ENCODE measurements at regions not wholly inside any gene's neighbourhood (a gene's known extent, or its start where the extent isn't known, plus 50 kb on each side); places are given as distances from the start of the nearest gene placed in this dataset.

DNA sequence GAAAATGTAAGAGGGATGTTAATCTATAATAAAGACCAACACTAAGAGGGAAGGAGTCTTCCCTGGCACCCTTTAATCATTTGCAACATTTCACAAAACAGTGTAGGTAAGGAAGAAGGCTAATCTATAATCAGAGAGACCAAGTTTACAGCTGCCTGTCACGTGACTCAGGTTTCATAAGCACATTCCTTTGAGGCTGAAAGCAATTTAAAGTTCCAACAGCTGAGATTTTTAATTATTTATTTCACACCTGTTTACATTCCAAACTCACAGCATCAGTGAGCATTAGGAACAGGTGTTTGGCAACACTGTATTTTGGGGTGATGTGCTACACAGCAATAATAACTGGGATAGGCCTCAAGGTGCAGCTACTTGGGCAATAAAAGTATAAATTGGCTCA is 75.7 kb upstream of the PGBD5 start:
- Histone ChIP-seq H3K4me1 (ENCODE audit: control insufficient read depth in 2 of 2, insufficient read depth in 2 of 2, low read length in 2 of 2) (no peaks in the 10 kb centered on the region), H3K27ac (ENCODE audit: low read depth in 1 of 2, low read length in 1 of 2) (no peak overlapping the region), H3K36me3 (ENCODE audit: control insufficient read depth in 2 of 2, insufficient read depth in 2 of 2, low read length in 1 of 2) (no peaks in the 10 kb centered on the region), H3K4me3 (ENCODE audit: low read length in 2 of 2) (no peak overlapping the region), H3K9me3 (ENCODE audit: control insufficient read depth in 2 of 2, insufficient read depth in 1 of 2, low read length in 1 of 2) (no peaks in the 10 kb centered on the region), H3K27me3 (ENCODE audit: control insufficient read depth in 2 of 2, insufficient read depth in 1 of 2, low read length in 1 of 2) (no peaks in the 10 kb centered on the region)
- 88% methylated on average over 1 of the region's 1 CpG for WGBS
- no peak for DNase-seq (ENCODE audit: low read depth in 6 of 9, low spot score in 9 of 9)

DNA sequence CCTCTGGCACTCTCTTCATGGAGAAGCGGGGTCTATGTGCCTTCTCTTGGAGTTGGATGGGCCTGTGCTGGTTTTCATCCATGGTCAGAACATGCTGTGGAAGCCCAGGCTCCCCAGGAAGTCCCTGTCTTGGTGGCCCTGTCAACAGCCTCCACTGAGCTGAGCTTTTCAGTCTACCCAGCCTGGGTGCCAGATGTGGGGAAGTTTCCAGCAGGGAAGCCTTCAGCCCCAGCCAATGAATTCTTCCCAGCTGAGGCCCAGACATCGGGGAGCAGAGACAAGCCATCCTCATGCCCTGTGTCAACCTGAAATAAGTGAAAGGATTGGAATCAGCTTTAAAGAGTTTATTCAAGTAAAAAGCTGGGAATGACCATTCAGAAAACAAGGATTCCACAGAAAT is 75.1 kb upstream of the PGBD5 start:
- Histone ChIP-seq H3K9me3 (ENCODE audit: control insufficient read depth in 2 of 2, insufficient read depth in 1 of 2, low read length in 1 of 2) (no peaks in the 10 kb centered on the region), H3K27me3 (ENCODE audit: control insufficient read depth in 2 of 2, insufficient read depth in 1 of 2, low read length in 1 of 2) (no peaks in the 10 kb centered on the region), H3K4me1 (ENCODE audit: control insufficient read depth in 2 of 2, insufficient read depth in 2 of 2, low read length in 2 of 2) (no peaks in the 10 kb centered on the region), H3K4me3 (ENCODE audit: low read length in 2 of 2) (no peak overlapping the region), H3K36me3 (ENCODE audit: control insufficient read depth in 2 of 2, insufficient read depth in 2 of 2, low read length in 1 of 2) (no peaks in the 10 kb centered on the region), H3K27ac (ENCODE audit: low read depth in 1 of 2, low read length in 1 of 2) (no peak overlapping the region)
- WGBS: 93% methylated on average over 2 of the region's 2 CpGs
- DNase-seq (ENCODE audit: low read depth in 6 of 9, low spot score in 9 of 9): no peak

DNA sequence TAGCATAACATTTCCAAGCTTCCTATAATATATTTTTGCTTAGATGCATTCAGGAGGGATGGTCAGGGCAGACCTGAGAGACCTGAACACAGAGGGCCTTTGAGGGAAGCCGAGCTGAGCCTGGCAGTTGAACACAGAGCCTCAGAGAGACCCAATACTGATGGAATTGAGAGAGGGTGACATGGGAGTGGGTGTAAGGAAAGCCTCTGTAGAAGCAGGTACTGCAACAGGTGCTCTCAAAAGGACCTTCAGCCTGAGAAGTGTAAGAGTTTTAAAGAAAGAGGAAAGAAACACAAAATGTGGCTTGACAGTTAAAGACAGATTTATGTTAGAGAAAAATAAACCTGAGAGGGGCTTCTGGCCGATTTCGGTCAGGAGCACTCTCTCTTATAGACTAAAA is 73.9 kb upstream of the PGBD5 start:
- Histone ChIP-seq H3K4me1 (ENCODE audit: control insufficient read depth in 2 of 2, insufficient read depth in 2 of 2, low read length in 2 of 2) (no peaks in the 10 kb centered on the region), H3K9me3 (ENCODE audit: control insufficient read depth in 2 of 2, insufficient read depth in 1 of 2, low read length in 1 of 2) (no peaks in the 10 kb centered on the region), H3K27me3 (ENCODE audit: control insufficient read depth in 2 of 2, insufficient read depth in 1 of 2, low read length in 1 of 2) (no peaks in the 10 kb centered on the region), H3K4me3 (ENCODE audit: low read length in 2 of 2) (no peak overlapping the region), H3K27ac (ENCODE audit: low read depth in 1 of 2, low read length in 1 of 2) (no peak overlapping the region), H3K36me3 (ENCODE audit: control insufficient read depth in 2 of 2, insufficient read depth in 2 of 2, low read length in 1 of 2) (no peaks in the 10 kb centered on the region)
- WGBS: 93% methylated on average over 3 of the region's 3 CpGs
- no peak for DNase-seq (ENCODE audit: low read depth in 6 of 9, low spot score in 9 of 9)

DNA sequence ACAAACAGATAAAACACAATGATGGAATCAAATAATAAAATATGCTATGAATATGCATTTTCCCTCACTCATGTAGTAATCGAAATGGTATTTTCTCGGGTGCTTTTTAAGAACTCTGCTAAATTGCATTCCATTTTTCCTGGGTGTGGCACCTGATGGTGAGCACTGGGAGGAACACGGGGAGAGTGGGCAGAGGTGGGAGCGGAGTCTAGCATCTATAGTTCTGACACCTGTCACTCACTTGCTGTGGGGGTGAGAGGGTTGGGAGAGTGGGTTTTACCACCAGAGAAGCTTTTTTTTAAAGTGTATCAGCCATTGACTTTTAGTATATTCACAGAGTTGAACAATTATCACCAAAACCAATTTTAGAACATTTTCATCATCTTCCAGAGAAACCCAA is 73.4 kb upstream of the PGBD5 start:
- Histone ChIP-seq H3K36me3 (ENCODE audit: control insufficient read depth in 2 of 2, insufficient read depth in 2 of 2, low read length in 1 of 2) (no peaks in the 10 kb centered on the region), H3K4me1 (ENCODE audit: control insufficient read depth in 2 of 2, insufficient read depth in 2 of 2, low read length in 2 of 2) (no peaks in the 10 kb centered on the region), H3K27ac (ENCODE audit: low read depth in 1 of 2, low read length in 1 of 2) (no peak overlapping the region), H3K27me3 (ENCODE audit: control insufficient read depth in 2 of 2, insufficient read depth in 1 of 2, low read length in 1 of 2) (no peaks in the 10 kb centered on the region), H3K4me3 (ENCODE audit: low read length in 2 of 2) (no peak overlapping the region), H3K9me3 (ENCODE audit: control insufficient read depth in 2 of 2, insufficient read depth in 1 of 2, low read length in 1 of 2) (no peaks in the 10 kb centered on the region)
- WGBS: 98% methylated on average over 4 of the region's 4 CpGs
- DNase-seq (ENCODE audit: low read depth in 6 of 9, low spot score in 9 of 9): no peak

DNA sequence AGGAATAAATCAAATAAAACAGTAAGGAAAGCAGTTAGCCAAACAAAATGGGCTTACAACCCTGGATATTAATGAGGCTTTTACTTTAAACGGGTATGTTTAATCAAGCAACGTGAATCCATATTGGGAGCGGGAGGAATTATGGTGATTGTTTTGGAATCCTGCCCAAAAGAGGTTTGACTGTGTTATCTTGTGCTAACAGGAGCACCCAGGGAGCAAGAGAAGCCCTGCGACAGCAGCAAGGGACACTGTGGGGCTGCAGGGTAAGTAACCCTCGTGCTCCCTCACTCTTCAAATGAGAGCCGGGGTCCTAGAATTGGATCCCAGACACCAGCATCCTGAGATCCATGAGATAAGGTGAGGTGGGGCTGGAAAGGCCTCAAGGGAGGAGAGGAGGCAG is 72.6 kb upstream of the PGBD5 start:
- Histone ChIP-seq H3K36me3 (ENCODE audit: control insufficient read depth in 2 of 2, insufficient read depth in 2 of 2, low read length in 1 of 2) (no peaks in the 10 kb centered on the region), H3K27me3 (ENCODE audit: control insufficient read depth in 2 of 2, insufficient read depth in 1 of 2, low read length in 1 of 2) (no peaks in the 10 kb centered on the region), H3K27ac (ENCODE audit: low read depth in 1 of 2, low read length in 1 of 2) (no peak overlapping the region), H3K9me3 (ENCODE audit: control insufficient read depth in 2 of 2, insufficient read depth in 1 of 2, low read length in 1 of 2) (no peaks in the 10 kb centered on the region), H3K4me1 (ENCODE audit: control insufficient read depth in 2 of 2, insufficient read depth in 2 of 2, low read length in 2 of 2) (no peaks in the 10 kb centered on the region), H3K4me3 (ENCODE audit: low read length in 2 of 2) (no peak overlapping the region)
- WGBS: 95% methylated on average over 6 of the region's 6 CpGs
- no peak for DNase-seq (ENCODE audit: low read depth in 6 of 9, low spot score in 9 of 9)

DNA sequence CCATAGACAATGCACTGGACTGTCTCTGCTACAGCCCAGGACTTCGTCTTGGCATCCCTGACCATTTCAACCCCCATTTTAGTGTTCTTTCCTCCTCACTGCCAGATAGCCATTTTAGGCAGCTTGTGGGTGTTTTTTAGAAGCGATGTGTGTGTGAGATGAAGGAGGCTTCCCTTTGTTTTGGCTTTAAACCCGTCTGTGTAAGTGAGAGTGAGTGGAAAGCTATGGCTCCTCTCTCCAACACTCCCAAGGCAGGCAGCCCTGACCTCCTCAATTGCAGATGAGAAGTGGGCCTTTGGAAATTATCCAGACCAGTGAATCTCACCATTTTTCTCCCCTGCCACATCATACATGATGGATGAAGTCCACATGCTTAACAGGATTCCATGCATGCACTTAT is 70.3 kb upstream of the PGBD5 start:
- Histone ChIP-seq H3K4me3 (ENCODE audit: low read length in 2 of 2) (no peak overlapping the region), H3K9me3 (ENCODE audit: control insufficient read depth in 2 of 2, insufficient read depth in 1 of 2, low read length in 1 of 2) (no peaks in the 10 kb centered on the region), H3K27me3 (ENCODE audit: control insufficient read depth in 2 of 2, insufficient read depth in 1 of 2, low read length in 1 of 2) (no peaks in the 10 kb centered on the region), H3K4me1 (ENCODE audit: control insufficient read depth in 2 of 2, insufficient read depth in 2 of 2, low read length in 2 of 2) (no peaks in the 10 kb centered on the region), H3K36me3 (ENCODE audit: control insufficient read depth in 2 of 2, insufficient read depth in 2 of 2, low read length in 1 of 2) (no peaks in the 10 kb centered on the region), H3K27ac (ENCODE audit: low read depth in 1 of 2, low read length in 1 of 2) (no peak overlapping the region)
- no peak for DNase-seq (ENCODE audit: low read depth in 6 of 9, low spot score in 9 of 9)
- 91% methylated on average over 3 of the region's 3 CpGs for WGBS

DNA sequence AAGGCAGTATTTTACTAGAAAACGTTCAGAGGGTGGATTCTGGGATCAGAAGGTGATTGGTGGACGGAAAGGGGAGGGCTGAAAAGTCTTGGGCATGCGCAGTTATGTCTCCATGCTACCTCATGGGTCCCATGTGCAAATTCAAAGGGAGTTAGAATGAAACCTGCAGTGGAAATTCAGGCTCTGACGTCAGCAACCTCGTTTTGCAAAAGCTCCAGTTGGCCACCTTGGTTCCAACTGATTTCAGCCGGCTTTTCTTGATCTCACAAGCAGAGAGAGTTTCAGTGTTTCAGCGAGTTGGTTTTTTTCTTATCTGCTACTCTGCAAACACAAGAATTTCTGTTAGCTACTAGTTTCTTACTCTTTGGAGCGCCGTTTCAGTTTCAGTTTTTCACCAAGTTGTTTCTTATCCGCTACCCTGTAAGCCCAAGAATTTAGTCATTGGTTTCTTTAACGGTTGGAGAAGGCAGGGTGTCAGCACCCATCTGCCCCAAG is 69.8 kb upstream of the PGBD5 start:
- 90% methylated on average over 11 of the region's 11 CpGs for WGBS
- Histone ChIP-seq H3K27me3 (ENCODE audit: control insufficient read depth in 2 of 2, insufficient read depth in 1 of 2, low read length in 1 of 2) (no peaks in the 10 kb centered on the region), H3K36me3 (ENCODE audit: control insufficient read depth in 2 of 2, insufficient read depth in 2 of 2, low read length in 1 of 2) (no peaks in the 10 kb centered on the region), H3K4me3 (ENCODE audit: low read length in 2 of 2) (no peak overlapping the region), H3K27ac (ENCODE audit: low read depth in 1 of 2, low read length in 1 of 2) (no peak overlapping the region), H3K4me1 (ENCODE audit: control insufficient read depth in 2 of 2, insufficient read depth in 2 of 2, low read length in 2 of 2) (no peaks in the 10 kb centered on the region), H3K9me3 (ENCODE audit: control insufficient read depth in 2 of 2, insufficient read depth in 1 of 2, low read length in 1 of 2) (no peaks in the 10 kb centered on the region)
- no peak for DNase-seq (ENCODE audit: low read depth in 6 of 9, low spot score in 9 of 9)

DNA sequence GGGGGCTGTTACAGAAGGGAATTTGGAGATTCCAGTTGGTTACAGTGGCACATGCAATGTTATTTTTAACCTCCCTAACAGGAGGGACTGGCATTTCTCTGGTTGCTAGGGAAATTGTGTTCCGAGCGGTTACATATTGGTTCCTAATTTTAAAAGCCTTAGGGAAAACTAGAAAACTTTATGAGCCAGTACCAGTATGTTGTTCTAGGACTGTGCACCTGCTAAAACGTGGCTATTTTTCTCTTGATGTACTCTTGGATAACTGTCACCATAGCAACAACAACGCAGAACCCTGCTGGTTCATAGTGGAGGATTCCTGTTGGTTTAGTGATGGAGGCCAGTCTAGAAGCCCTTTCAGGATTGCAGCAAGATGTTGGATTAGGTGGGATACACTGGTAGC is 68.9 kb upstream of the PGBD5 start:
- Histone ChIP-seq H3K4me3 (ENCODE audit: low read length in 2 of 2) (no peak overlapping the region), H3K36me3 (ENCODE audit: control insufficient read depth in 2 of 2, insufficient read depth in 2 of 2, low read length in 1 of 2) (no peaks in the 10 kb centered on the region), H3K27me3 (ENCODE audit: control insufficient read depth in 2 of 2, insufficient read depth in 1 of 2, low read length in 1 of 2) (no peaks in the 10 kb centered on the region), H3K4me1 (ENCODE audit: control insufficient read depth in 2 of 2, insufficient read depth in 2 of 2, low read length in 2 of 2) (no peaks in the 10 kb centered on the region), H3K9me3 (ENCODE audit: control insufficient read depth in 2 of 2, insufficient read depth in 1 of 2, low read length in 1 of 2) (no peaks in the 10 kb centered on the region), H3K27ac (ENCODE audit: low read depth in 1 of 2, low read length in 1 of 2) (no peak overlapping the region)
- DNase-seq (ENCODE audit: low read depth in 6 of 9, low spot score in 9 of 9): no peak
- WGBS: 88% methylated on average over 4 of the region's 4 CpGs

DNA sequence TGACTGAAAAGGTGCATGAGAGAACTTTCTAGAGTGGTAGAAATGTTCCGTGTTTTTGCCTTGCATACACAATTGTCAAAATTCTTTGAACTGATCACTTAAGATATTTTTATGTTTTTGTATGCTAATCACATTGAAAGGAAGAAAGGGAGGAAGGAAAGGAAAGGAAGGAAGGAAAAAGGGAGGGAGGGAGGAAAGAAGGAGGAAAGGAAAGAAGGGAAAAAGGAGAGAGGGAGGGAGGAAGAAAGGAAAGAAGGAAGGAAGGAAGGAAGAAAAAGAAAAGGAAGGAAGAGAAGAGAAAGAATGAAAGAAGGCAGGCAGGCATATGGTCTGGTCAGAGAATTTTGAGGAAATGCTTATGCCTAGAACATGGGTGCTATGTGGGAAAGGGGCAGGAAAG is 68.4 kb upstream of the PGBD5 start:
- Histone ChIP-seq H3K4me1 (ENCODE audit: control insufficient read depth in 2 of 2, insufficient read depth in 2 of 2, low read length in 2 of 2) (no peaks in the 10 kb centered on the region), H3K4me3 (ENCODE audit: low read length in 2 of 2) (no peak overlapping the region), H3K27me3 (ENCODE audit: control insufficient read depth in 2 of 2, insufficient read depth in 1 of 2, low read length in 1 of 2) (no peaks in the 10 kb centered on the region), H3K27ac (ENCODE audit: low read depth in 1 of 2, low read length in 1 of 2) (no peak overlapping the region), H3K36me3 (ENCODE audit: control insufficient read depth in 2 of 2, insufficient read depth in 2 of 2, low read length in 1 of 2) (no peaks in the 10 kb centered on the region), H3K9me3 (ENCODE audit: control insufficient read depth in 2 of 2, insufficient read depth in 1 of 2, low read length in 1 of 2) (no peaks in the 10 kb centered on the region)
- WGBS: 98% methylated on average over 1 of the region's 1 CpG
- DNase-seq (ENCODE audit: low read depth in 6 of 9, low spot score in 9 of 9): no peak

DNA sequence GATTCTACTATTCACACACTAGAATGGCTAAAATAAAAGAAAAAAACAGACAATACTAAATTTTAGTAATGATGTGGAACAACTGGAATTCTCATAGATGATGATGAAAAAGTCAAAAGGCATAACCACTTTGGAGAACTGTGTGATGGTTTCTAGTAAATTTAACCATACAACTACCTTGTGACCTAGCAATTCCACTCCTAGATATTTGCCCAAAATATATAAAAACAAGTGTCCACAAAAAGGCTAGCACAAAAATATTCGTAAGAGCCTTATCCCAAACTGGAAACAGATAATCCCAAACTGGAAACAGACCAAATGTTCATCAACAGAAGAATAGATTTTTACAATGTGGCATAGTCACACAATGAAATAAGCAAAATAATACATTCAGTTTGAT is 67.9 kb upstream of the PGBD5 start:
- Histone ChIP-seq H3K27me3 (ENCODE audit: control insufficient read depth in 2 of 2, insufficient read depth in 1 of 2, low read length in 1 of 2) (no peaks in the 10 kb centered on the region), H3K36me3 (ENCODE audit: control insufficient read depth in 2 of 2, insufficient read depth in 2 of 2, low read length in 1 of 2) (no peaks in the 10 kb centered on the region), H3K4me1 (ENCODE audit: control insufficient read depth in 2 of 2, insufficient read depth in 2 of 2, low read length in 2 of 2) (no peaks in the 10 kb centered on the region), H3K4me3 (ENCODE audit: low read length in 2 of 2) (no peak overlapping the region), H3K27ac (ENCODE audit: low read depth in 1 of 2, low read length in 1 of 2) (no peak overlapping the region), H3K9me3 (ENCODE audit: control insufficient read depth in 2 of 2, insufficient read depth in 1 of 2, low read length in 1 of 2) (no peaks in the 10 kb centered on the region)
- DNase-seq (ENCODE audit: low read depth in 6 of 9, low spot score in 9 of 9): no peak
- WGBS: 87% methylated on average over 1 of the region's 1 CpG

Data from thymus (tissue), 11 donors.